ENCODE measurements at regions not wholly inside any gene's neighbourhood (a gene's known extent, or its start where the extent isn't known, plus 50 kb on each side); places are given as distances from the start of the nearest gene placed in this dataset.

GRCh38 chr1:57704811-57705210 lies 281.0 kb upstream of the DAB1 start:
- TF ChIP-seq CTCF (IDR thresholded peaks at IDR 0.05 in 2 of 3, conservative IDR thresholded peaks at IDR 0.05 in 1 of 3; ENCODE audit: control insufficient read depth in 2 of 3, extremely low read depth in 1 of 3, insufficient read depth in 1 of 3, low read depth in 3 of 3, low read length in 3 of 3) = no peak
- no peak for TF ChIP-seq CEBPB (IDR thresholded peaks at IDR 0.05; ENCODE audit: borderline replicate concordance in 1 of 2, low read depth in 2 of 2, low read length in 2 of 2)
- TF ChIP-seq POLR2A (IDR thresholded peaks at IDR 0.05; ENCODE audit: low read depth, low read length) = no peak
- TF ChIP-seq FOS (IDR thresholded peaks at IDR 0.05; ENCODE audit: borderline replicate concordance, extremely low read depth, insufficient read length) = no peak
- TF ChIP-seq PBX3 (IDR thresholded peaks at IDR 0.05; ENCODE audit: insufficient replicate concordance, low read depth, low read length) = no peak
- no peak for TF ChIP-seq CREB1 (IDR thresholded peaks at IDR 0.05; ENCODE audit: low read depth)
- TF ChIP-seq SMC3 (IDR thresholded peaks at IDR 0.05; ENCODE audit: borderline replicate concordance, low read length) = no peak
- TF ChIP-seq RUNX3 (IDR thresholded peaks at IDR 0.05; ENCODE audit: low read length) = no peak

All from GM12878 (cell line).